Spleen (tissue), 7 donors: ENCODE measurements at regions not wholly inside any gene's neighbourhood (a gene's known extent, or its start where the extent isn't known, plus 50 kb on each side); places are given as distances from the start of the nearest gene placed in this dataset.

Experiments used
- POLR2A ChIP-seq, 3 donors: fragments of 450-650 bp; IDR thresholded peaks; one replicate each; pipeline ENCODE4 v1.5.1; 2017; ENCODE audit warnings: antibody characterized with exemption in 3 of 3, mild to moderate bottlenecking in 1 of 3
- POLR2AphosphoS5 ChIP-seq, 3 donors: sonication (generic); formaldehyde crosslinking; IDR thresholded peaks; one replicate each; pipeline ENCODE4 v1.5.1; 2017; ENCODE audit warnings: antibody characterized with exemption in 3 of 3
- TF ChIP-seq, protein P1 (sequence below), 11 experiments: fragments of 200-600 bp in 7 of 11; fragments of 450-650 bp in 4 of 11; sonication (generic) in 4 of 11; IDR thresholded peaks in 8 of 11; conservative IDR thresholded peaks in 3 of 11; 1 replicate in 7 of 11; 2 replicates in 4 of 11; pipeline versions ENCODE4 v1.4.0 to v1.8.0; 2016 to 2021; ENCODE audit warnings: antibody characterized with exemption in 11 of 11, inconsistent platforms in 4 of 11, mild to moderate bottlenecking in 1 of 11
- donor health status: DM: no; HTN: no; CAD: no; lungs with moderate emphysema.
- donor health status: DM: no; HTN: no; CAD: no.
- donor health status: DM: no; HTN: no; CAD: no.

DNA sequence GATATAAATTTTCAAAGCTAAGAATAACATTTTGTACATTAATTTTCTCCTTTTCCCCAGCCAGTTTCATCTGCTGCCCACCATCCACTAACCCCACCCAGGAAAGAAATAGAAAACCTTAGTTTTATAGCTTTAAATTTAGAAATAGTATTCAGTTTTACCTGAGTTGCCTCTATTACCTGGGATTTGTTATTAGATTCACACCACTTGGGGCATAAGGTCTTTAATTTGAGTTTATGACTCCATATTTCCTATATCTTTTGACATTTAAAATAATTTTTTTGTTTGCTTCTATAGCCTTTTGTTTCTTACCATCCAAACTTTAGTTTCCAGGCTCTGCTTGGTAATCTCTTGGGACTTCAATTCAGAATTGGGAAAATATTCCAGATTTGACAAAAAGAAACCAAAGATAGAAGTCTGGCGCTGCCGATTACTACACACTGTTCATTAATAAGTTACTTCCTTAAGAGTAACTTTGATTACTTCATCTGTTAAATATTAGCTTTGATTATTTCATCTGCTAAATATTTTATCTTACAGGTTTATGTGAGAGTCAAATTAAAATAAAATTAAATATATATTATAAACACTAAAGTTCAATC is 485.5 kb upstream of the FOXG1 start:
- TF ChIP-seq, protein P1, sequence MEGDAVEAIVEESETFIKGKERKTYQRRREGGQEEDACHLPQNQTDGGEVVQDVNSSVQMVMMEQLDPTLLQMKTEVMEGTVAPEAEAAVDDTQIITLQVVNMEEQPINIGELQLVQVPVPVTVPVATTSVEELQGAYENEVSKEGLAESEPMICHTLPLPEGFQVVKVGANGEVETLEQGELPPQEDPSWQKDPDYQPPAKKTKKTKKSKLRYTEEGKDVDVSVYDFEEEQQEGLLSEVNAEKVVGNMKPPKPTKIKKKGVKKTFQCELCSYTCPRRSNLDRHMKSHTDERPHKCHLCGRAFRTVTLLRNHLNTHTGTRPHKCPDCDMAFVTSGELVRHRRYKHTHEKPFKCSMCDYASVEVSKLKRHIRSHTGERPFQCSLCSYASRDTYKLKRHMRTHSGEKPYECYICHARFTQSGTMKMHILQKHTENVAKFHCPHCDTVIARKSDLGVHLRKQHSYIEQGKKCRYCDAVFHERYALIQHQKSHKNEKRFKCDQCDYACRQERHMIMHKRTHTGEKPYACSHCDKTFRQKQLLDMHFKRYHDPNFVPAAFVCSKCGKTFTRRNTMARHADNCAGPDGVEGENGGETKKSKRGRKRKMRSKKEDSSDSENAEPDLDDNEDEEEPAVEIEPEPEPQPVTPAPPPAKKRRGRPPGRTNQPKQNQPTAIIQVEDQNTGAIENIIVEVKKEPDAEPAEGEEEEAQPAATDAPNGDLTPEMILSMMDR (IDR thresholded peaks at IDR 0.05 in 8 of 11, conservative IDR thresholded peaks at IDR 0.05 in 3 of 11): no peak
- TF ChIP-seq POLR2A (IDR thresholded peaks at IDR 0.05) (no peak), POLR2AphosphoS5 (IDR thresholded peaks at IDR 0.05) (no peak)
